ENCODE measurements at regions not wholly inside any gene's neighbourhood (a gene's known extent, or its start where the extent isn't known, plus 50 kb on each side); places are given as distances from the start of the nearest gene placed in this dataset.

DNA sequence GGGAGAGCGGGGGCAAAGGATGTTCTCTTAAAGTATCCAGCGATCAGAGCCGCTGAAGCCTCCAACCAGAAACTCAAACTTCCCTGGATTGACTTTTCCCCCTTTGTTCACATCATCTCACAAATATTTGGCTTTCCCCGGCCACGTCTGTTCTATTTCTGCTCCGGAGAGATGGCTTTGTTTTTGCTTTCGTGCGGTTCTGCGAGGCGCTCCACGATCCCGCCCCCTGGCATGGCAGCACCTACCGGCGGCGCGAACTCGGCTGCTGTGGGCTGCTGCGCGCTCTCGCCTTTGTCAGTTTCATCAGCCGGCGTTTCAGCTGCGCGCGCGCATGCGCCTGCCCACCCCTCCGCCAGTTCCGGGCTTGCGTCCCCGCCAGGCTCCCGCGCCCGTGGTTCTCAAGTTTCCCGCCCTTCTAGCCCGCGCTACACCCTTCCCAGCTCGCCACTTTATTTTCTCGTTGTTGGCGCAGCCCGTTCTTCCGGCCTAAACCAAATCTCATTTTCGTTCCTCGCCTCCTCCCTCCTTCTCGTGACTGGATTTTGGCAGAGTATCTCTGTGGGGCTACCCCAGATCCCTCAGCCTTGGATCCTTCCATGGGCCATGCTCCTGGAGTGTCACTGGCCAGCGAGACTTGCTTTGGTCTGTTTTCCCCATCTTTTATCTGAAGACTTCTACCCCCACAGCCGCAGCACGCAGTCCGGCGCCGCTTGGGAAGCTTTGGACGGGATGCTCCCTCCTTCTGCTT lies 98.0 kb downstream of the INSIG2 start:
- in situ Hi-C loops (cut with MboI), result no loop called here
- Histone ChIP-seq H3K36me3 (ENCODE audit: control insufficient read depth, insufficient read depth, low read length) (no peaks in the 10 kb centered on the region), H3K9me3 (replicated peaks; ENCODE audit: control insufficient read depth, insufficient read depth, low read depth, low read length) (no peaks in the 10 kb centered on the region), H3K9me1 (ENCODE audit: control insufficient read depth, insufficient read depth, low read length) (no peaks in the 10 kb centered on the region), H3K4me3 (no peak overlapping the region), H3K27me3 (ENCODE audit: control insufficient read depth in 2 of 2, insufficient read depth in 2 of 2, low read length in 2 of 2) (peaks cover 18 to 32% of the 10 kb centered on the region in 2 experiments; a peak in 4 of 5 replicates), H3K27ac (ENCODE audit: extremely low read depth, low read depth, low read length) (no peak overlapping the region), H4K20me1 (replicated peaks; ENCODE audit: control insufficient read depth, insufficient read depth, low read length) (0 out of 2 replicates have a peak, but pooled peaks cover 4% of the 10 kb centered on the region), H3K9ac (ENCODE audit: insufficient read depth in 1 of 2, low read depth in 2 of 2, low read length in 2 of 2) (no peak overlapping the region), H3K4me1 (replicated peaks in 1 of 2; ENCODE audit: control insufficient read depth in 2 of 2, insufficient read depth in 2 of 2, low read length in 2 of 2) (peaks cover 0 to 9% of the 10 kb centered on the region in 2 experiments; a peak in 2 of 5 replicates), H3K4me2 (ENCODE audit: insufficient read depth, low read length) (no peak overlapping the region), H2AFZ (ENCODE audit: low read depth, low read length) (no peak overlapping the region), H3K79me2 (ENCODE audit: control insufficient read depth, insufficient read depth, low read length) (no peaks in the 10 kb centered on the region)
- ATAC-seq (no peak; the same call in 1 of the 3 replicates), FAIRE-seq (no peak), DNase-seq (ENCODE audit: extremely low read depth in 1 of 4, low spot score in 3 of 4) (no peak)
- no TSS peak for BruUV-seq (replicated peaks)
- TF ChIP-seq, protein P1, sequence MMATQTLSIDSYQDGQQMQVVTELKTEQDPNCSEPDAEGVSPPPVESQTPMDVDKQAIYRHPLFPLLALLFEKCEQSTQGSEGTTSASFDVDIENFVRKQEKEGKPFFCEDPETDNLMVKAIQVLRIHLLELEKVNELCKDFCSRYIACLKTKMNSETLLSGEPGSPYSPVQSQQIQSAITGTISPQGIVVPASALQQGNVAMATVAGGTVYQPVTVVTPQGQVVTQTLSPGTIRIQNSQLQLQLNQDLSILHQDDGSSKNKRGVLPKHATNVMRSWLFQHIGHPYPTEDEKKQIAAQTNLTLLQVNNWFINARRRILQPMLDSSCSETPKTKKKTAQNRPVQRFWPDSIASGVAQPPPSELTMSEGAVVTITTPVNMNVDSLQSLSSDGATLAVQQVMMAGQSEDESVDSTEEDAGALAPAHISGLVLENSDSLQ (IDR thresholded peaks at IDR 0.05), result no peak
- TF ChIP-seq NELFE (IDR thresholded peaks at IDR 0.05; ENCODE audit: insufficient read depth, insufficient read length), result no peak
- TF ChIP-seq, protein P2, sequence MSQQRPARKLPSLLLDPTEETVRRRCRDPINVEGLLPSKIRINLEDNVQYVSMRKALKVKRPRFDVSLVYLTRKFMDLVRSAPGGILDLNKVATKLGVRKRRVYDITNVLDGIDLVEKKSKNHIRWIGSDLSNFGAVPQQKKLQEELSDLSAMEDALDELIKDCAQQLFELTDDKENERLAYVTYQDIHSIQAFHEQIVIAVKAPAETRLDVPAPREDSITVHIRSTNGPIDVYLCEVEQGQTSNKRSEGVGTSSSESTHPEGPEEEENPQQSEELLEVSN (IDR thresholded peaks at IDR 0.05; ENCODE audit: borderline replicate concordance in 1 of 2, extremely low read depth in 1 of 2, insufficient read depth in 1 of 2, insufficient read length in 1 of 2, low read depth in 1 of 2, low read length in 1 of 2, poor library complexity in 1 of 2, severe bottlenecking in 1 of 2), result peak in 1 of 2 experiments; percentile 38
- no peak for TF ChIP-seq ETV5 (CRISPR knock-in tag; IDR thresholded peaks at IDR 0.05; ENCODE audit: low read depth)
- TF ChIP-seq, protein P3, sequence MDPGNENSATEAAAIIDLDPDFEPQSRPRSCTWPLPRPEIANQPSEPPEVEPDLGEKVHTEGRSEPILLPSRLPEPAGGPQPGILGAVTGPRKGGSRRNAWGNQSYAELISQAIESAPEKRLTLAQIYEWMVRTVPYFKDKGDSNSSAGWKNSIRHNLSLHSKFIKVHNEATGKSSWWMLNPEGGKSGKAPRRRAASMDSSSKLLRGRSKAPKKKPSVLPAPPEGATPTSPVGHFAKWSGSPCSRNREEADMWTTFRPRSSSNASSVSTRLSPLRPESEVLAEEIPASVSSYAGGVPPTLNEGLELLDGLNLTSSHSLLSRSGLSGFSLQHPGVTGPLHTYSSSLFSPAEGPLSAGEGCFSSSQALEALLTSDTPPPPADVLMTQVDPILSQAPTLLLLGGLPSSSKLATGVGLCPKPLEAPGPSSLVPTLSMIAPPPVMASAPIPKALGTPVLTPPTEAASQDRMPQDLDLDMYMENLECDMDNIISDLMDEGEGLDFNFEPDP (CRISPR knock-in tag; IDR thresholded peaks at IDR 0.05), result no peak
- peak; percentile 77 to 78 for TF ChIP-seq NRF1 (conservative IDR thresholded peaks at IDR 0.05 in 1 of 2, IDR thresholded peaks at IDR 0.05 in 1 of 2)
- intact Hi-C loops (cut with micrococcal nuclease), result no loop called here
- ChIA-PET POLR2A (no interaction called here), CTCF (ENCODE audit: low intra/inter-chr PET ratio) (no interaction called here)
- WGBS (ENCODE audit: insufficient coverage, low coverage, missing lambda C conversion rate), result 28% methylated on average over 47 of the region's 52 CpGs

All from K562 (cell line).